GM12878 (cell line): ENCODE measurements at regions not wholly inside any gene's neighbourhood (a gene's known extent, or its start where the extent isn't known, plus 50 kb on each side); places are given as distances from the start of the nearest gene placed in this dataset.

Experiments used
- CEBPB ChIP-seq, 2 experiments: fragments of 150-350 bp in 1 of 2; IDR thresholded peaks; 2 replicates each; pipeline ENCODE4 v1.6.1; 2012 to 2014; ENCODE audit warnings: low read depth in 2 of 2, low read length in 2 of 2, borderline replicate concordance in 1 of 2, inconsistent platforms in 1 of 2
- CHD4 ChIP-seq: fragments of 200-600 bp; sonication (generic); IDR thresholded peaks from 2 replicates; pipeline ENCODE4 v1.6.1; 2016; ENCODE audit warnings: mild to moderate bottlenecking
- JUNB ChIP-seq: IDR thresholded peaks from 2 replicates; pipeline ENCODE4 v1.6.1; 2016; ENCODE audit warnings: antibody characterized with exemption, mild to moderate bottlenecking
- POLR2A ChIP-seq: IDR thresholded peaks from 2 replicates; pipeline ENCODE4 v1.6.1; 2011; ENCODE audit warnings: low read depth, mild to moderate bottlenecking, low read length
- POU2F2 ChIP-seq: IDR thresholded peaks from 3 replicates; pipeline ENCODE4 v1.6.1; 2011; ENCODE audit warnings: low read depth, mild to moderate bottlenecking, low read length, borderline replicate concordance
- SMC3 ChIP-seq: IDR thresholded peaks from 2 replicates; pipeline ENCODE4 v1.6.1; 2011; ENCODE audit warnings: low read length, improper control_type of control experiment, borderline replicate concordance
- YY1 ChIP-seq: IDR thresholded peaks from 2 replicates; pipeline ENCODE4 v1.6.1; 2011; ENCODE audit warnings: low read depth, mild to moderate bottlenecking, low read length
- TF ChIP-seq, protein P1 (sequence below): fragments of 450-650 bp; IDR thresholded peaks from 2 replicates; pipeline ENCODE4 v1.6.1; 2017; ENCODE audit warnings: mild to moderate bottlenecking
- TF ChIP-seq, protein P2 (sequence below), 3 experiments: IDR thresholded peaks in 2 of 3; conservative IDR thresholded peaks in 1 of 3; 2 replicates each; pipeline ENCODE4 v1.5.1; 2011; ENCODE audit warnings: low read depth in 3 of 3, low read length in 3 of 3, mild to moderate bottlenecking in 3 of 3, control low read depth in 2 of 3, moderate library complexity in 2 of 3, inconsistent platforms in 1 of 3, mixed read lengths in 1 of 3; ENCODE audit not compliant: control insufficient read depth in 2 of 3, insufficient read depth in 1 of 3; ENCODE audit errors: extremely low read depth in 1 of 3
- TF ChIP-seq, protein P3 (sequence below): IDR thresholded peaks from 2 replicates; pipeline ENCODE4 v1.6.1; 2011; ENCODE audit warnings: low read depth, mild to moderate bottlenecking, low read length, moderate library complexity, borderline replicate concordance; ENCODE audit errors: extremely low read depth
- TF ChIP-seq, protein P4 (sequence below): fragments of 450-650 bp; IDR thresholded peaks from 2 replicates; pipeline ENCODE4 v1.6.1; 2014; ENCODE audit warnings: mild to moderate bottlenecking

DNA sequence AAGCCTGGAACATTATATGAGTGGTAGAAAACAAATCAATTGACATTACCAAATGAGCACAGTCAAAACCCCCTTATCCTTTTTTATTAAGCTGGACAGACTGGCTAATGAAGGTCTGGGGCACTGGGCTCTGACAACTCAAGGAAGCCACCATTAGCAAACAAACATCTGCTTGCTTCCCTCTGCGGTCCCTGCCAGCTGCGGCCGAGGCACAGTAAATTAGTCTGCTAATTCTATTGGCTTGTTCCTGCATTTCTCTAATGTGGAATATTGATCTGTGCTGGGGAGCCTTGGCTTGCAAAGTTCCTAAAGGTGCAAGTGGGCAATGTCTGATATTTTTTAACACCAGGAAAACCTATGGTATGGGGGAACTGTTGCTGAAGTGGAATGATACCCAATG lies 300.3 kb downstream of the MTX2 start:
- TF ChIP-seq YY1 (no peak), POU2F2 (no peak), POLR2A (no peak), JUNB (no peak), SMC3 (no peak), CEBPB (IDR thresholded peaks at IDR 0.05; ENCODE audit: borderline replicate concordance in 1 of 2, low read depth in 2 of 2, low read length in 2 of 2) (no peak), CHD4 (no peak)
- TF ChIP-seq, protein P1, sequence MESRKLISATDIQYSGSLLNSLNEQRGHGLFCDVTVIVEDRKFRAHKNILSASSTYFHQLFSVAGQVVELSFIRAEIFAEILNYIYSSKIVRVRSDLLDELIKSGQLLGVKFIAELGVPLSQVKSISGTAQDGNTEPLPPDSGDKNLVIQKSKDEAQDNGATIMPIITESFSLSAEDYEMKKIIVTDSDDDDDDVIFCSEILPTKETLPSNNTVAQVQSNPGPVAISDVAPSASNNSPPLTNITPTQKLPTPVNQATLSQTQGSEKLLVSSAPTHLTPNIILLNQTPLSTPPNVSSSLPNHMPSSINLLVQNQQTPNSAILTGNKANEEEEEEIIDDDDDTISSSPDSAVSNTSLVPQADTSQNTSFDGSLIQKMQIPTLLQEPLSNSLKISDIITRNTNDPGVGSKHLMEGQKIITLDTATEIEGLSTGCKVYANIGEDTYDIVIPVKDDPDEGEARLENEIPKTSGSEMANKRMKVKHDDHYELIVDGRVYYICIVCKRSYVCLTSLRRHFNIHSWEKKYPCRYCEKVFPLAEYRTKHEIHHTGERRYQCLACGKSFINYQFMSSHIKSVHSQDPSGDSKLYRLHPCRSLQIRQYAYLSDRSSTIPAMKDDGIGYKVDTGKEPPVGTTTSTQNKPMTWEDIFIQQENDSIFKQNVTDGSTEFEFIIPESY: no peak
- TF ChIP-seq, protein P2, sequence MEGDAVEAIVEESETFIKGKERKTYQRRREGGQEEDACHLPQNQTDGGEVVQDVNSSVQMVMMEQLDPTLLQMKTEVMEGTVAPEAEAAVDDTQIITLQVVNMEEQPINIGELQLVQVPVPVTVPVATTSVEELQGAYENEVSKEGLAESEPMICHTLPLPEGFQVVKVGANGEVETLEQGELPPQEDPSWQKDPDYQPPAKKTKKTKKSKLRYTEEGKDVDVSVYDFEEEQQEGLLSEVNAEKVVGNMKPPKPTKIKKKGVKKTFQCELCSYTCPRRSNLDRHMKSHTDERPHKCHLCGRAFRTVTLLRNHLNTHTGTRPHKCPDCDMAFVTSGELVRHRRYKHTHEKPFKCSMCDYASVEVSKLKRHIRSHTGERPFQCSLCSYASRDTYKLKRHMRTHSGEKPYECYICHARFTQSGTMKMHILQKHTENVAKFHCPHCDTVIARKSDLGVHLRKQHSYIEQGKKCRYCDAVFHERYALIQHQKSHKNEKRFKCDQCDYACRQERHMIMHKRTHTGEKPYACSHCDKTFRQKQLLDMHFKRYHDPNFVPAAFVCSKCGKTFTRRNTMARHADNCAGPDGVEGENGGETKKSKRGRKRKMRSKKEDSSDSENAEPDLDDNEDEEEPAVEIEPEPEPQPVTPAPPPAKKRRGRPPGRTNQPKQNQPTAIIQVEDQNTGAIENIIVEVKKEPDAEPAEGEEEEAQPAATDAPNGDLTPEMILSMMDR (IDR thresholded peaks at IDR 0.05 in 2 of 3, conservative IDR thresholded peaks at IDR 0.05 in 1 of 3; ENCODE audit: control insufficient read depth in 2 of 3, extremely low read depth in 1 of 3, insufficient read depth in 1 of 3, low read depth in 3 of 3, low read length in 3 of 3): no peak
- TF ChIP-seq, protein P3, sequence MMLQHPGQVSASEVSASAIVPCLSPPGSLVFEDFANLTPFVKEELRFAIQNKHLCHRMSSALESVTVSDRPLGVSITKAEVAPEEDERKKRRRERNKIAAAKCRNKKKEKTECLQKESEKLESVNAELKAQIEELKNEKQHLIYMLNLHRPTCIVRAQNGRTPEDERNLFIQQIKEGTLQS: no peak
- TF ChIP-seq, protein P4, sequence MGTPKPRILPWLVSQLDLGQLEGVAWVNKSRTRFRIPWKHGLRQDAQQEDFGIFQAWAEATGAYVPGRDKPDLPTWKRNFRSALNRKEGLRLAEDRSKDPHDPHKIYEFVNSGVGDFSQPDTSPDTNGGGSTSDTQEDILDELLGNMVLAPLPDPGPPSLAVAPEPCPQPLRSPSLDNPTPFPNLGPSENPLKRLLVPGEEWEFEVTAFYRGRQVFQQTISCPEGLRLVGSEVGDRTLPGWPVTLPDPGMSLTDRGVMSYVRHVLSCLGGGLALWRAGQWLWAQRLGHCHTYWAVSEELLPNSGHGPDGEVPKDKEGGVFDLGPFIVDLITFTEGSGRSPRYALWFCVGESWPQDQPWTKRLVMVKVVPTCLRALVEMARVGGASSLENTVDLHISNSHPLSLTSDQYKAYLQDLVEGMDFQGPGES: no peak
